ENCODE measurements at regions not wholly inside any gene's neighbourhood (a gene's known extent, or its start where the extent isn't known, plus 50 kb on each side); places are given as distances from the start of the nearest gene placed in this dataset.
"Not testable (repeated sequence)": the region's sequence is repeated elsewhere in the genome, so short reads cannot be mapped to it uniquely, and the experiment has no call there.

DNA sequence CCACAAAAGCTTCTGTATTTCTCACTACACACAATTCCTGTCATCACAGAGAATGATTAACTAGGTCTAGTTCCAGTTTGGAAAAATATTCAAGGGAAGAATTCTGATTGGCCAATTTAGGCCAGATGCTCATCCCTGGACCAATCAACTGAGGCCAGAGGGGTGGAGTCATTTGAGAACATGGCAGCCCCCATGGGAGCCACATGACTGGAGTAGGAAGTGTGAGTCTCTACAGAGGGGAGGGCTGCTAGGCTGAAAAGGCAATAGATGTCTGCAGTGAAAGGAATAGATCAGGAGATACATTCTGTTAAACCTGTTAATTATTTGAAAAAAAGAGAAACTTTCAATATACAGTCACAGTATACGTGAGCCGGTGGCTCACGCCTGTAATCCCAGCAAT is 125.2 kb downstream of the UNC93B1 start:
- not testable (repeated sequence) for DNase-seq (ENCODE audit: extremely low read depth in 1 of 2, low read depth in 1 of 2)

DNA sequence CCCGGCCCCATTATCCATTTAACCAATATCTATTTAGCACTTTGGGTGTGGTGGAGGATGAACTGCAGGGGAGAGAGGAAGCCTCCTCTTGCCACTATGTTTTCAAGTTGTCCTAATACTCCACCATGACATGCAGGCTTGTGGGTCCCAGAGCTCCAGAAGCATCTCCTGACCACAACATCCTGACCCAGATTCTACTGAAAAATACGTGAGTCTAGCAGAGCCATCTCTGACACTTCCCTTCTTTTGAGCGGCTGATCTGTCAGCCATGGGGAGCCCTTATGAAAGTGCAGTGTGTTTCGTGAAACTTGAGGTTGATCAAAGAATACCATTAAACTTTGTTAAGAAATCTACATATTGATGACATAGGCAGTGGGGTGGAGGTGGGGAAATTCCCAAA is 126.6 kb downstream of the UNC93B1 start:
- not testable (repeated sequence) for DNase-seq (ENCODE audit: extremely low read depth in 1 of 2, low read depth in 1 of 2)

DNA sequence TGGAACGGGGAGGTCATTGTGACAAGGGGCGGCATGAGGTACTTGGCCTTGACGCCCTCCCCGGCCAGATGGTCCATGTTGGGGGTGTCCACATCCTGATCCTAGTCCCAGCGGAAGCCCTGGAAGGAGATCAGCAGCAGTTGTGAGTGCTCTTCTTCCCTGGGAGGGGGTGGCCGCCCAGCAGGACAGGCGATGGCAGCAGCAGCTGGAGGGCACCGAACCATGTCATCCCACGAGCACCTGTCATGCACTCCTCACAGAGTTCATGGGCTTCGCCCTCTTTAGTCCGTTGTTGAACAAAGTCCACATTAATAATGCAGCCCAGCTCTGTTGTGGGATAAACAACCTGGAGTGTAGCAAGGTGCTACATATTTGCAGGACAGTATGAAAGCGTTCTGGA is 130.7 kb downstream of the UNC93B1 start:
- not testable (repeated sequence) for DNase-seq (ENCODE audit: extremely low read depth in 1 of 2, low read depth in 1 of 2)

DNA sequence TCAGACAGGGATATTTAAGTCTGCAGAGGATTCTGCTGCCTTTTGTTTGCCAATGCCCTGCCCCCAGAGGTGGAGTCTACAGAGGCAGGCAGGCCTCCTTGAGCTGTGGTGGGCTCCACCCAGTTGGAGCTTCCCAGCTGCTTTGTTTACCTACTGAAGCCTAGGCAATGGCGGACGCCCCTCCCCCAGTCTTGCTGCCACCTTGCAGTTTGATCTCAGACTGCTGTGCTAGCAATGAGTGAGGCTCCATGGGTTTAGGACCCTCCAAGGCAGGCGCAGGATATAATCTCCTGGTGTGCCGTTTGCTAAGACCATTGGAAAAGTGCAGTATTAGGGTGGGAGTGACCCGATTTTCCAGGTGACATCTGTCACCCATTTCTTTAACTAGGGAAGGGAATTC is 132.7 kb downstream of the UNC93B1 start:
- not testable (repeated sequence) for DNase-seq (ENCODE audit: extremely low read depth in 1 of 2, low read depth in 1 of 2)

DNA sequence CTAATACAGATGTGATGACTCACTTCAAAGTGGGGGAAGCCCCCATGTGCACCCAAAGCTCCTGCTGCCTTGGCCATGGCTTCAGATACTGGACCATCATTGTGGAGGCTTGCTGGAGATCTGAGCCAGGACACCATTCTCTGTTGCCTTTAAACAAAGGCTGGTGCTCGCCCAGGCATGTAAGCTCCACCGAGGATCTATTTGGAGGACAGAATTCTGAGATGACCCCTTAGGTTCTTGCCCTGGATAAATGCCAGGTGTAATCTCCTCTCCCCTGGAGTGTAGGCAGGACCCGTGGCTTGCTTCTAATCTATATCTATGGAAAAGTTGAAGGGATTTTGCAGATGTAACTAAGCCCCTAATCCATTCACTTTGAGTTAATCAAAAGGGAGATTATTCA is 141.0 kb downstream of the UNC93B1 start:
- not testable (repeated sequence) for DNase-seq (ENCODE audit: extremely low read depth in 1 of 2, low read depth in 1 of 2)

DNA sequence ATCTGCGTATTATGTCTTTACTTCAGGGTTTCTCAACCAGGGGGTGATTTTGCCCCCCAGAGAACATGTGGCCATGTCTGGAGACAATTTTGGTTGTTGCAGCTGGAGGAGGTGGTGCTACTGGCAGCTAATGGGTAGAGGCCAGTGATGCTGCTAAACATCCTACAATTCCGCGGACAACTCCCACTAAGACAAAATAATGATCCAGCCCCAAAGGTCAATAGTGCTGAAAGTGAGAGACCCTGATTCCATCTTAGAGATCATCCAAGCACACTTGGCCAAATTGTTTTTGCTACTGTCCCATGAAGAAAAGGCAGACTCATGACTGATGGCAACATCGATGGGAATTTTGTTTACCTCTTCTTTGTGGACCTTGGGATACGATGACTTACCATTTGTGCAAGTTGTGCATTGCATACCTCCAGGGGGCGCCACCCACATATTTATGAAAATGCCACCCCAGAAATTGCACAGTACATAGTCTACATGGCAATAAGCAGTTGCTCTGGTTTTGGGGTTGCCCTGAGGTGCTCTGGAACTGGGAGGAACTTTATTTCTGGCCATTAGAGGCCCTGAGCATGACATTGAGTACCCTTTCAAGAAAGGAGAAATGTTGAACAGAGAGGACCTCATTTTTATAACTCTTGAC is 144.3 kb downstream of the UNC93B1 start:
- DNase-seq (ENCODE audit: extremely low read depth in 1 of 2, low read depth in 1 of 2) = peak; percentile 2 to 7

DNA sequence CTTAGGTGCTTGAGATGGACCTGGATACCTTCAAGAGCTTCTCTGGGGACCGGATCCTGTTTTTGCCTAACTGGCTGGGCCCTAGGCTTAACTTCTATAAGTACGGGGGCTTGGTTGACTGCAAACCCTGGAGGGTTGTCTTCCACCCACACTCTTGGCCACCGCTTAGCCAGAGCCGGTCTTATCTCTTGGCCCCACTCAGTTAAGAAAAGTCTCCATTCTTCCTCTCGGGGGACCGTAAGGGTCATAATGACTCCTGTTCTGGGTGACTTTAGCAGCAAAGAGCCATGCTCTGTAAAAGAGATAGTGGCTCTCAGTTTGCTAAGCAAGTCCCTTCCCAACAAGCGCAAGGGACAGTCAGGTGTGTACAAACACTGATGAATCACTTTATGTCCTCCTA is 153.2 kb downstream of the UNC93B1 start:
- not testable (repeated sequence) for DNase-seq (ENCODE audit: extremely low read depth in 1 of 2, low read depth in 1 of 2)

DNA sequence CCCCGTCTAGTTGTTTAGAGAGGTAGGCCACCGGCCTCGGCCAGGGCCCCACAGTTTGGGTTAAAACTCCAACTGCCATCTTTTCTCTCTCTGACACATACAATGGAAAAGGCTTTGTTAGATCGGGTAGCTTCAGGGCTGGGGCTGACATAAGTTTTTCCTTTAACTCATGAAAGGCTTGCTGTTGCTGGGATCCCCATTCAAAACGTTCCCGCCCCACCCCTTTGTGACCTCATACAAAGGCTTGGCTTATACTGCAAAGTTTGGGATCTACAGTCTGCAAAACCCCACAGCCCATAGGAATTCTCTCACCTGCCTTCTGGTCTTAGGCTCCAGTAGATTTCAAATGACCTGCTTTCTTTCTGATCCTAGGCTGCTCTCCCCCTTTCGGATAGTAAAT is 154.1 kb downstream of the UNC93B1 start:
- not testable (repeated sequence) for DNase-seq (ENCODE audit: extremely low read depth in 1 of 2, low read depth in 1 of 2)

DNA sequence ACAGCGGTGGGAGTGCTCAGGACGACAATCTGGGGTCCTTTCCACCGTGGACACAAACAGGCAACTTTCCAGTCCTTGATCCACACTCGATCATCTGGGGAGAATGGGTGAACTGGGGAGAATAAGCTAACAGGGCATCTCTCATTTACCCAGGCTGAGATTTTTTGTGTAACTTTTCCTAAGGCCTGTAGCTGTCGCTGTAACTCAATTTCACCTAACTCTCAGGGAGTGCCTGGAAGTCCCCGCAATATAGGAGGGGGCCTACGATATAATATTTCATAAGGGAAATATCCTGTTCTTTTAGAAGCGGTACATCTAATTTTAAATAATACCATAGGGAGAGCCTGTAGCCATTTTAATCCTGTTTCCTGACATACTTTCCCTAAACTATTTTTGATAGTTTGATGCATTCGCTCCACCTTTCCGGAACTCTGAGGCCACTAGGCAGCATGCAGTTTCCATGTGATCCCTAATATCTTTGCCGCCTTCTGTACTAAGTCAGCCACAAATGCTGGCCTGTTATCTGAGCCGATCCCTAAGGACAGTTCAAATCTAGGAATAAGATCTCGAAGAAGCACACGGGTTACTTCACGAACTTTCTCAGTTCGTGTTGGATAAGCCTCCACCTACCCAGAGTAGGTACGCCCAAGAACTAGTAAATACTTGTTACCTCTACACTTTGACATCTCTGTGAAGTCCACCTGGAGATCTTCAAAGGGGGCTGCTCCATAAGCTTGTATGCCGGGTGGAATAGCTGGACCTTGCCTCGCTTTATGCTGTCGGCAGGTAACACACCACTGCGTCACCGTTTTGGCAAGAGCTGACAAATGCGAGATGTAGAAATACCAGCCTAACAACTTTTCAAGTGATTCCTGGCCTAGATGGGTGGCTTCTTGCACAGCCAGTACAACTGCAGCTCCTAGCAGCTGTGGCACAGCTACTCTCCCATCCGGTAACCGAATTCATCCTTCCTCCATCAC is 155.7 kb downstream of the UNC93B1 start:
- not testable (repeated sequence) for DNase-seq (ENCODE audit: extremely low read depth in 1 of 2, low read depth in 1 of 2)

DNA sequence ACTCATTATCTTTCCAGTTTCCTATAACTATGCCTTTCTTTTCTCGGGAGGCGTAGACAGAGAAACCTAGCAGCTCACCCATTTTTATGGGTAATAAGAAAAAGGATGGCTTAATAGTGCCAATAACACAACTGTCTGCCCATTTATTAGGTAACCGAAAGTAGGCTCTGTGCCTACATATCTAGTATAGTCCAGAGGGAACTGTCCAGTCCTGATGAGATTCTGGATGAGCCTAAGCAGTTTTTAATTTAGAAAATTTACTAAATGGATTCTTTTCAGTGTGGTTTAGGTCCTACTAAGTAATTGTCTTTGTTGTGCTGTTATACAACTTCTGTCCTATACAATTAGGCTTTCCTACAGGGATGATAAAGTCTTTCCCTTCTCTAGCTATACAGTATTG is 157.6 kb downstream of the UNC93B1 start:
- DNase-seq (ENCODE audit: extremely low read depth in 1 of 2, low read depth in 1 of 2) = not testable (repeated sequence)

DNA sequence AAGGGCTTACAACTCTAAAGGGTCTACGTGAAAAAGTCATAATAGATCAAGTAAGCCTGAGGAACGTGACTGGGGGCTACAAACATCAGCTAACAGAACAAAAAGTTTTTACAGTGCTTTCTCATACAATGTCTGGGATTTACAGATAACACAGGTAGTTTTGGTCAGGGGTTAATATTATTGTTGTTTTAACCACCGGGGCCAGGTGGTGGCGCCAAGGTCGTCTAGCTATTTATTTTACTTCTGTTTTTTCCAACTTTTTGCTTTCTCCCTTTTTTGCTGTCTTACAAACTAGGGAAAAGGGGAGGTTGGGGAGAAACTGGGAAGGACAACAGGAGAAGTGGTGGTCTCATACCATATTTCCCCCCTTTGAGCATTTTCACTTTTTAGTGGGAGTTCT is 158.6 kb downstream of the UNC93B1 start:
- not testable (repeated sequence) for DNase-seq (ENCODE audit: extremely low read depth in 1 of 2, low read depth in 1 of 2)

DNA sequence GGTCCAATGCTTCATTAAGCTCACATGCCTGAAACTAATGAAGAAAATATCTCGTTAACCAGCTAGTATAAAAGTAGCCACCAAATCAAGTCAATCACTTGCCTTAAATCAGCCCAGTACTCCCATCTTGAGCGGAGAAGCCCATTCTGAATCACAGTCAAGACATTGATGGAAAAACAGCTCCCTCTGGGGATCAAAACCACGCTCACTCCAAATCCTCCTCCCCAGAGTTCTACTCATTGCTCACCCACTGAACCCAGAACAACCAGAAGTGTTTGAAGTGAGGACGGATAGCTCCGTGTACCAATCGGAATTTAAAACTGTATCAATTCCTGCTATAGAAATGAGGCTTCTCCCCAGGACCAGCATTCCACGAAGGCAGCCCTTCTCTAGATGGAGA is 163.3 kb downstream of the UNC93B1 start:
- not testable (repeated sequence) for DNase-seq (ENCODE audit: extremely low read depth in 1 of 2, low read depth in 1 of 2)

DNA sequence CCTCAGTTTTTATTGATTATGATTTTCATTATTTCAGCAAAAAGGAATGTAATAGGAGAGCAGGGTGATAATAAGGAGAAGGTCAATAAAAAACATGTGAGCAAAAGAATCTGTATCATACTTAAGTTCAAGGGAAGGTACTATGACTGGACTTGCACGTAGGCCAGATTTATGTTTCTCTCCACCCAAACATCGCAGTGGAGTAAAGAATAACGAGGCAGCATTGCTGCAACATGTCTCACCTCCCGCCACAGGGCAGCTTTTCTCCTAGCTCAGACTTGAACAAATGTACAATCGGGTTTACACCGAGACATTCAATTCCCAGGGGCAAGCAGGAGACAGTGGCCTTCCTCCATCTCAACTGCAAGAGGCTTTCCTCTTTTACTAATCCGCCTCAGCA is 155.7 kb upstream of the ALDH3B2 start:
- DNase-seq (ENCODE audit: extremely low read depth in 1 of 2, low read depth in 1 of 2) = not testable (repeated sequence)

DNA sequence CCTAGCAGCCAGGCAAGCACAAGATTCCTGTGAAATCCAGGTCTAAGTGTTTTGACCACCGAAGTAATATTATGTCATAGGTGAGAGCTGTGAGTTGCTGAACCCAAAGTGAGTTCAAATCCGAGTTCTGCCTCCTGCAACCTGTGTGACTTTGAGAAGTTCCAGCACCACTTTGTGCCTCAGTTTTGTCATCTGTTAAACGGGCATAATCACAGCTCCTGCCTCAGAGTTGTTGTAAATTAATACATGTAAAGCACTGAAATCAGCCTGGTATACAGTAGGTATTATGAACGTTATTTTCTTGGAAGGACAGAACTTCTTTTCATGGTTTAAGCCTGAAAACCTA is 152.5 kb upstream of the ALDH3B2 start:
- DNase-seq (ENCODE audit: extremely low read depth in 1 of 2, low read depth in 1 of 2) = not testable (repeated sequence)

DNA sequence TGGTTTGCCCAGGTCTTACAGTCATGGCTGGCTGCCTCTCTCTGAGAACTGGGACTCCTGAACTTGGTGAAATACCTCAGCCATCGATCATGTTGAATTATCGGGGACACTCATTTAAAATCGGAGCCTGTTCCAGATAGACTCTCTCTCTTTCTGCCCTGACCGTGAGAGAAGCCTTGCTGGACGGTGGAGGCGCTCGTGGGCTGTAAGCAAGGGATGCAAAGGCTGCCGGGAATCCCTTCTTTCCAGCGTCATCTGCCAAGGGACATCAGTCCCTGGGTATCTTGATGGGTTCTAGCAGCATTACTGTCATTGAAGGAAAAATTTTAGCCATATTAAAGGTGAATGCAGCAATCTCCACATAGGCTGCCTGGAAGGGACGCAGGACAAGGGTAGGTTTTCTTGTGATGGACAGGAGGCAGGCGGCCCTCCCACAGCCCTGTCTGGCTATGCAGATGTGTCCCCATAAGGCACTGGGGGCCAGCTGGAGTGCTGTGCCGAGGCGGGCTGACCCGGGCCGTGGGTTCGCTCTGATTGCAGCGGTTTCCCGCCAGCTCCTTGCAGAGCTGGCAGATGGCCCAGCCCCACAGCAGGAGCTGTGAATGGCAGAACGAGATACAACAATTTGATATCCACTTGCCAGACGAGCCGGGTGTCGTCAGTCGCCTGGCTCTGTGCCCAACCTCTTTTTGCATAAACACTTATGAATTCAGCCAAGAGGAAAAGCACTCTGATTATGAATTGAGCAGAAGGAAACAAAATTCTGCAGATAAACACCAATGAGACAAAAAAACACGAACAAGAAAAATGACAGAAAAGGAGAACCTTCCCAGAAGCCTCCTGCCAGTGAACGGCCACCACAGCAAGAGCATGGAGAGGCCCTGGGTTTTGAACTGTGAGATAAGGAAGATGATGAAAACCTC is 151.9 kb upstream of the ALDH3B2 start:
- not testable (repeated sequence) for DNase-seq (ENCODE audit: extremely low read depth in 1 of 2, low read depth in 1 of 2)

DNA sequence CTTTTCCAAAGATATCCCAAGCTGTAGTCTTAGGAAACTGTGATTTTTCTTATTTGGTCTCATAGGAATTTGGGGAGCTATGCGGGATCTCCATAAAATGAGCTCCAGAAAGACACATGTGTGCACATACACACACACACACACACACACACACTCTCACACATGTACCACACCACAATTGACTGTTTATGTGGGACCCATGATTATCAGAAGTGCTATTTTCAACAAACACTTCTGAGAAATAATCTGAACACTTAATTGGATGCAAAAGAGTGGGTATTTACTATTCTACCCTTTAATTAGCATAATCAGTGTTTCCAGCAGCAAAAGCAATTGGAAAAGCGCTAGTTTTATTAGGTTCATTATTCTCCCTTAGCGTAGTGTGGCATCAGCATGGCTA is 150.4 kb upstream of the ALDH3B2 start:
- DNase-seq (ENCODE audit: extremely low read depth in 1 of 2, low read depth in 1 of 2) = not testable (repeated sequence)

DNA sequence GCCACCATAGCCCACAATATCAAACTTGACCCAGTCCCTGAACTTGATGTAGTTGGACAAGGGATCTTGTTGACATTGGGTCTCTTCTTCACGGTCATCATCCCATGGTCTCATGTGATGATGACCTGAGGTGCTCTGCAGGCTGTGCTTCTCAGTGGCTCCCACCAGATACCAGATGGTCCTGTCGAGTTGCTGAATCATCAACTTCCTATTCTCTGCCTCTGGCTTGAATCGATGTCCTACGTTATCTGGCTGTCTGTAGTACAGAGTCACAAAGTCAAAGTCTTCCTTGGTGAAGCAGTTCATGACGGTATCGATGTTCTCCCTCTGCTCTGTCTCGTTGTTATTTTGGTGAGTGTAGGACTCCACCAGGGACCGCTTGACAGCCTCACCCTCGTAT is 145.7 kb upstream of the ALDH3B2 start:
- no peak for DNase-seq (ENCODE audit: extremely low read depth in 1 of 2, low read depth in 1 of 2)

DNA sequence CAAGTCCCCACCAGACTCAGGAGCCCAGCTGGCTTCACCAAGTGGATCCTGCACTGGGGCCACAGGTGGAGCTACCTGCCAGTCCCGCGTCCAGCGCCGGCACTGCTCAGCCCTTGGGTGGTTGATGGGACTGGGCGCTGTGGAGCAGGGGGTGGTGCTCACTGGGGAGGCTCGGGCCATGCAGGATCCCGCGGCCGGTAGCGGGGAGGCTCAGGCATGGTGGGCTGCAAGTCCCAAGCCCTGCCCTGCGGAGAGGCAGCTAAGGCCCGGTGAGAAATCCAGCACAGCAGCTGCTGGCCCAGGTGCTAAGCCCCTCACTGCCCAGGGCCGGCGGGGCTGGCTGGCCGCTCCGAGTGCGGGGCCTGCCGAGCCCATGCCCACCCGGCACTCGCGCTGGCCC is 143.1 kb upstream of the ALDH3B2 start:
- not testable (repeated sequence) for DNase-seq (ENCODE audit: extremely low read depth in 1 of 2, low read depth in 1 of 2)

DNA sequence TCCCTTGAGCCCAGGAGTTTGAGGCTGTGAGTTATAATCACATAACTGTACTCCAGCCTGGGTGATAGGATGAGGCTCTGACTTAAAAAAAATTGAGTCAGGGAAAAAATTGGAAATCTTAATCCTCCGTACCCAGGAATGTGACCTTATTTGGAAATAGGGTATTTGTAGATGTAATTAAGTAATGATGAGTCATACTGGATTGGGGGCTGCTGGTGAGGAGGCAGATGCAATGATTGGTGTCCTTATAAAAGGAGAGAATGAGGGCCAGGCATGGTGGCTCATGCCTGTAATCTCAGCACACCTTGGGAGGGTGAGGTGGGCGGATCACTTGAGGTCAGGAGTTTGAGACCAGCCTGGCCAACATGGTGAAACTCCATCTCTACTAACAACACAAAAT is 134.9 kb upstream of the ALDH3B2 start:
- DNase-seq (ENCODE audit: extremely low read depth in 1 of 2, low read depth in 1 of 2) = not testable (repeated sequence)

DNA sequence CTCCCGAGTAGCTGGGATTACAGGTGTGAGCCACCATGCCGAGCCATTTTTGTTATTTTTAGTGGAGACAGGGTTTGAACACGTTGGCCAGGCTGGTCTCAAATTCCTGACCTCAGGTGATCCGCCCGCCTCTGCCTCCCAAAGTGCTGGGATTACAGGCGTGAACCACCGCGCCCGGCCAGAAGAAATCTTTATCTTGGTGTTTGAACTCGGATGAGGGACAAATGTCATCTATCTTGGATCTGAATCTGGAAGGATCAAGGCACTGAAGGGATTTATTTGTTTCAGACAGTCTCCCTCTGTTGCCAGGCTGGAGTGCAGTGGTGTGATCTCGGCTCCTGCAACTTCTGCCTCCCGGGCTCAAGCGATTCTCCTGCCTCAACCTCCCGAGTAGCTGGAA is 133.5 kb upstream of the ALDH3B2 start:
- not testable (repeated sequence) for DNase-seq (ENCODE audit: extremely low read depth in 1 of 2, low read depth in 1 of 2)

DNA sequence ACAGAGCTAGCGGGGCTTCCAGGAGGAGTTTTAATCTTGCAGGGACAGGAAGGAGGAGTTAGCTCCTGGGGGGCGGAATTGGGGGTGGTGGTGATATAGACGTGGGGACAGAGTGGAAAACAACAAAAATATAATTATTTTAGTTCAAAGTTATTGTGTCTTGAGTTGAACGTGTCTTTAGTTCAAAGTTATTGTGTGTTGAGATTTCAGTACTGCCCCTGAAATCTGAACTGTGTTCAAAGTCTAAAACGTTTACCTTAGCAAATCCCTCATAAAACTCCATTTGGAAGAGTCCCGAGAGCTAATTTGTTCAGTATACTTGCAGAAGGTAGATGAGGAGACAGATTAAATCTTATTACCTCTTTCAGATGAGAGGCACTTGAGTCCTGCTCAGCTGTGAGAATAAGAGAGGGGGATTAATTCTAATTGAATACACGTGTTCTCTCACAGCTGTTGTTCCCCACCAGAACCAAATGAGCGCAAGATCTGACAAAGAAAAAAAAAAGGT is 132.4 kb upstream of the ALDH3B2 start:
- DNase-seq (ENCODE audit: extremely low read depth in 1 of 2, low read depth in 1 of 2) = not testable (repeated sequence)

Data from stimulated activated CD8-positive, alpha-beta memory T cell treated with anti-CD3 and anti-CD28 coated beads, Interleukin-7, amount 100 ng/mL, for 48 hours (primary cell).